IMR-90 (cell line): ENCODE measurements at regions not wholly inside any gene's neighbourhood (a gene's known extent, or its start where the extent isn't known, plus 50 kb on each side); places are given as distances from the start of the nearest gene placed in this dataset.

ENCODE experiments used
- ATAC-seq: fragments of 200-7000 bp; cut with Tn5 transposase; 2 replicates; pipeline ENCODE4 v1.9.1; 2020; ENCODE audit warnings: low read depth, mild to moderate bottlenecking, moderate library complexity
- BruUV-seq: library from RNA; stranded (reverse); fragments of 400-500 nt; replicated peaks from 2 replicates; lab custom pipeline; 2021; lab: Mats Ljungman, UMichigan
- CTCF ChIA-PET: fragments of 300-600 bp; formaldehyde crosslinking; extraction: SDS; loops from one replicate; lab custom pipeline; 2021; ENCODE audit warnings: antibody characterized with exemption; lab: Yijun Ruan, JAX
- POLR2A ChIA-PET: fragments of 300-600 bp; sonication (Branson Sonifier 250); formaldehyde crosslinking; loops from one replicate; lab custom pipeline; 2022; ENCODE audit warnings: antibody characterized with exemption; ENCODE audit not compliant: unreplicated experiment; lab: Charles Lee
- DNase-seq: peaks from one replicate; pipeline ENCODE4 v3.0.0; 2013
- H2AFZ ChIP-seq: replicated peaks from 2 replicates; pipeline ENCODE3; 2013; ENCODE audit warnings: low read length, mild to moderate bottlenecking; ENCODE audit not compliant: poor library complexity
- H2AK5ac ChIP-seq: 2 replicates; pipeline ENCODE4 v1.6.1; 2013; ENCODE audit warnings: low read depth, low read length, inconsistent platforms
- H2AK9ac ChIP-seq: replicated peaks from 2 replicates; pipeline ENCODE3; 2013; ENCODE audit warnings: mild to moderate bottlenecking, low read depth, low read length, moderate library complexity; ENCODE audit not compliant: poor library complexity
- H2BK120ac ChIP-seq: 2 replicates; pipeline ENCODE4 v1.6.1; 2013; ENCODE audit warnings: low read depth, low read length, inconsistent platforms
- H2BK15ac ChIP-seq: 3 replicates; pipeline ENCODE4 v1.6.1; 2013; ENCODE audit warnings: low read depth, low read length, inconsistent platforms
- H2BK20ac ChIP-seq: 2 replicates; pipeline ENCODE4 v1.6.1; 2013; ENCODE audit warnings: low read depth, mild to moderate bottlenecking, inconsistent platforms, low read length, moderate library complexity
- H2BK5ac ChIP-seq: 2 replicates; pipeline ENCODE4 v1.6.1; 2013; ENCODE audit warnings: mild to moderate bottlenecking, low read depth, low read length, inconsistent platforms; ENCODE audit not compliant: poor library complexity, severe bottlenecking
- H3K14ac ChIP-seq: replicated peaks from 2 replicates; pipeline ENCODE4 v1.6.1; 2013; ENCODE audit warnings: low read depth, low read length, inconsistent platforms
- H3K18ac ChIP-seq: 2 replicates; pipeline ENCODE4 v1.6.1; 2013; ENCODE audit warnings: low read depth, low read length, control low read depth
- H3K23ac ChIP-seq: 2 replicates; pipeline ENCODE4 v1.6.1; 2013; ENCODE audit warnings: low read depth, low read length, inconsistent platforms
- H3K27ac ChIP-seq: 2 replicates; pipeline ENCODE4 v1.5.1; 2013; ENCODE audit warnings: mild to moderate bottlenecking, control low read depth, low read length; ENCODE audit not compliant: insufficient read depth
- H3K27me3 ChIP-seq: 2 replicates; pipeline ENCODE4 v1.6.1; 2013; ENCODE audit warnings: low read length; ENCODE audit not compliant: control insufficient read depth, insufficient read depth
- H3K36me3 ChIP-seq: 2 replicates; pipeline ENCODE4 v1.6.1; 2013; ENCODE audit warnings: low read length, mixed read lengths; ENCODE audit not compliant: control insufficient read depth, insufficient read depth
- H3K4ac ChIP-seq: 2 replicates; pipeline ENCODE4 v1.6.1; 2013; ENCODE audit warnings: low read depth, low read length, inconsistent platforms
- H3K4me1 ChIP-seq: 2 replicates; pipeline ENCODE4 v1.6.1; 2013; ENCODE audit warnings: low read length, mixed read lengths; ENCODE audit not compliant: control insufficient read depth, insufficient read depth
- H3K4me2 ChIP-seq: 2 replicates; pipeline ENCODE4 v1.6.1; 2013; ENCODE audit warnings: low read depth, mild to moderate bottlenecking, control low read depth, low read length, moderate library complexity
- H3K4me3 ChIP-seq: 2 replicates; pipeline ENCODE4 v1.5.1; 2013; ENCODE audit warnings: low read depth, mild to moderate bottlenecking, control low read depth, low read length, moderate library complexity; ENCODE audit not compliant: insufficient read depth
- H3K56ac ChIP-seq: 2 replicates; pipeline ENCODE4 v1.6.1; 2013; ENCODE audit warnings: low read length, inconsistent platforms; ENCODE audit not compliant: insufficient read depth; ENCODE audit errors: extremely low read depth
- H3K79me1 ChIP-seq, 2 experiments: 2 replicates each; pipeline ENCODE4 v1.6.1; 2013; ENCODE audit warnings: low read length in 2 of 2, inconsistent platforms in 1 of 2, low read depth in 1 of 2
- H3K9ac ChIP-seq: 2 replicates; pipeline ENCODE4 v1.6.1; 2013; ENCODE audit warnings: low read depth, low read length, control low read depth
- H3K9me1 ChIP-seq: 2 replicates; pipeline ENCODE4 v1.6.1; 2013; ENCODE audit warnings: low read length, inconsistent platforms; ENCODE audit not compliant: insufficient read depth
- H3K9me3 ChIP-seq: 2 replicates; pipeline ENCODE4 v1.6.1; 2013; ENCODE audit warnings: low read length; ENCODE audit not compliant: control insufficient read depth, insufficient read depth
- H4K20me1 ChIP-seq: 2 replicates; pipeline ENCODE4 v1.6.1; 2013; ENCODE audit warnings: low read length, inconsistent platforms; ENCODE audit not compliant: insufficient read depth
- H4K5ac ChIP-seq: 2 replicates; pipeline ENCODE4 v1.6.1; 2013; ENCODE audit warnings: mild to moderate bottlenecking, low read depth, low read length, control low read depth
- H4K8ac ChIP-seq, 2 experiments: 2 replicates each; pipeline ENCODE4 v1.6.1; 2013; ENCODE audit warnings: low read depth in 2 of 2, low read length in 2 of 2, control low read depth in 1 of 2, inconsistent platforms in 1 of 2
- H4K91ac ChIP-seq: 2 replicates; pipeline ENCODE4 v1.6.1; 2013; ENCODE audit warnings: low read depth, low read length, inconsistent platforms; ENCODE audit not compliant: insufficient read depth
- BHLHE40 ChIP-seq: fragments of 150-350 bp; IDR thresholded peaks from 2 replicates; pipeline ENCODE4 v1.6.1; 2016; ENCODE audit warnings: mild to moderate bottlenecking, low read depth, low read length
- CEBPB ChIP-seq: IDR thresholded peaks from 2 replicates; pipeline ENCODE4 v1.6.1; 2012; ENCODE audit warnings: low read depth, low read length, improper control_type of control experiment
- CHD1 ChIP-seq: IDR thresholded peaks from 2 replicates; pipeline ENCODE4 v1.6.1; 2012; ENCODE audit warnings: low read depth, low read length, improper control_type of control experiment
- FOS ChIP-seq: fragments of 150-350 bp; IDR thresholded peaks from 2 replicates; pipeline ENCODE4 v1.6.1; 2016; ENCODE audit warnings: low read depth, low read length
- MAFK ChIP-seq: IDR thresholded peaks from 2 replicates; pipeline ENCODE4 v1.6.1; 2012; ENCODE audit warnings: low read depth, low read length, improper control_type of control experiment
- MAZ ChIP-seq: IDR thresholded peaks from 2 replicates; pipeline ENCODE4 v1.6.1; 2012; ENCODE audit warnings: low read depth, mild to moderate bottlenecking, low read length, improper control_type of control experiment, moderate library complexity, borderline replicate concordance
- MXI1 ChIP-seq: IDR thresholded peaks from 2 replicates; pipeline ENCODE4 v1.6.1; 2012; ENCODE audit warnings: low read depth, mild to moderate bottlenecking, low read length, moderate library complexity, borderline replicate concordance
- NFE2L2 ChIP-seq: fragments of 150-350 bp; IDR thresholded peaks from 2 replicates; pipeline ENCODE4 v1.6.1; 2016; ENCODE audit warnings: low read depth, mild to moderate bottlenecking, low read length
- POLR2A ChIP-seq: IDR thresholded peaks from 2 replicates; pipeline ENCODE4 v1.6.1; 2012; ENCODE audit warnings: mild to moderate bottlenecking, low read depth, low read length
- RAD21 ChIP-seq: IDR thresholded peaks from 2 replicates; pipeline ENCODE4 v1.6.1; 2012; ENCODE audit warnings: low read length, improper control_type of control experiment
- RCOR1 ChIP-seq: IDR thresholded peaks from 2 replicates; pipeline ENCODE4 v1.6.1; 2012; ENCODE audit warnings: mild to moderate bottlenecking, low read length, improper control_type of control experiment; ENCODE audit not compliant: insufficient replicate concordance
- RFX5 ChIP-seq: IDR thresholded peaks from 2 replicates; pipeline ENCODE4 v1.8.0; 2012; ENCODE audit warnings: low read depth, mild to moderate bottlenecking, low read length, moderate library complexity
- SMC3 ChIP-seq: fragments of 150-350 bp; IDR thresholded peaks from 2 replicates; pipeline ENCODE4 v1.6.1; 2016; ENCODE audit warnings: low read depth, mild to moderate bottlenecking, antibody characterized with exemption, low read length, moderate library complexity
- WGBS, 2 experiments: methylation state at CpG; one replicate each; pipeline versions ENCODE4 v1.1.5 to v1.1.7; 2013; ENCODE audit warnings: missing lambda C conversion rate in 2 of 2; ENCODE audit not compliant: insufficient read length in 1 of 2; ENCODE audit errors: extremely low coverage in 2 of 2; 5-methylcytosine and 5-hydroxymethylcytosine counted together
- dilution Hi-C: fragments of 300-500 bp; cut with HindIII; formaldehyde crosslinking; loops from one replicate; pipeline ENCODE4 v1.14.3; 2018; ENCODE audit warnings: low sequenced_read_pairs; ENCODE audit not compliant: unreplicated experiment
- in situ Hi-C: fragments of 300-500 bp; cut with MboI; formaldehyde crosslinking; loops from 3 replicates; pipeline ENCODE4 v1.14.3; 2019; ENCODE audit warnings: low sequenced_read_pairs, inconsistent platforms, mixed read lengths
- intact Hi-C: fragments of 100-400 bp; cut with micrococcal nuclease; formaldehyde crosslinking; loops from 2 replicates; pipeline ENCODE4 v1.10.0; 2022
- TF ChIP-seq, protein P1 (sequence below): fragments of 150-350 bp; IDR thresholded peaks from 2 replicates; pipeline ENCODE4 v1.6.1; 2017; ENCODE audit warnings: mild to moderate bottlenecking, antibody characterized with exemption, low read length, low read depth
- TF ChIP-seq, protein P2 (sequence below): conservative IDR thresholded peaks from 2 replicates; pipeline ENCODE4 v1.5.1; 2012; ENCODE audit warnings: mild to moderate bottlenecking, low read depth, low read length, improper control_type of control experiment
- TF ChIP-seq, protein P3 (sequence below): fragments of 150-350 bp; IDR thresholded peaks from 2 replicates; pipeline ENCODE4 v1.6.1; 2016; ENCODE audit warnings: low read depth, mild to moderate bottlenecking, low read length, moderate library complexity, borderline replicate concordance

DNA sequence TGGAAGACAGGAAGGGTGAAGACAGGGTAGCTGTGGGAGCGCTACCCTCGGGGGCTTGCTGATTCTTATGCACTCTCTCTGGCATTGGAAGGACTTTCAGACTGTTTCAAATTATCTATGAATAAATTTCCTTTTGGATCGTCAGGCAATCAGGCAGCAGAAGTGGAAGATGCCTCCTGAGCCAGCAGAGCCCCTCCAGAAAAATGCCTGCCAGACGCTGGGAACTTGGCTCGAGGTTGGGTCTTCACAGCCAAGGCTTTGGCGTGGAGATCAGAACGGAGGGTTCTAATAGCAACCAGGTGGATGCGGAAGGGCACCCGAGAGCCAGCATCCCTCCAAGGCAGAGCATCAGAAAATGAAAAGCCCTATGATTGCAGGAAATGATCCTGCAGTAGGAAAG lies 119.2 kb upstream of the RFLNA start:
- Histone ChIP-seq H3K4me2 (no peak overlapping the region), H3K79me1 (no peaks in the 10 kb centered on the region), H3K27me3 (peaks cover 29% of the 10 kb centered on the region), H3K4me1 (no peaks in the 10 kb centered on the region), H3K23ac (no peak overlapping the region), H3K9ac (no peak overlapping the region), H3K27ac (no peak overlapping the region), H3K36me3 (no peaks in the 10 kb centered on the region), H3K56ac (no peak overlapping the region), H2BK20ac (no peak overlapping the region), H4K91ac (no peak overlapping the region), H4K5ac (no peak overlapping the region), H2AK9ac (no peak overlapping the region), H2BK15ac (no peak overlapping the region), H2AFZ (no peak overlapping the region), H2BK120ac (no peak overlapping the region), H3K14ac (no peak overlapping the region), H3K18ac (no peak overlapping the region), H2AK5ac (no peak overlapping the region), H4K20me1 (no peaks in the 10 kb centered on the region), H3K4ac (no peak overlapping the region), H3K9me1 (0 out of 2 replicates have a peak, but pooled peaks cover 2% of the 10 kb centered on the region), H2BK5ac (no peak overlapping the region), H3K4me3 (no peak overlapping the region), H3K9me3 (no peaks in the 10 kb centered on the region), H4K8ac (no peak overlapping the region)
- DNase-seq (no peak), ATAC-seq (no peak)
- CTCF ChIA-PET, result no interaction called here
- dilution Hi-C loops, result no loop called here
- TF ChIP-seq CEBPB (no peak), MAFK (no peak), MXI1 (no peak), RFX5 (no peak), BHLHE40 (no peak), POLR2A (no peak), MAZ (no peak), CHD1 (no peak), RCOR1 (no peak), NFE2L2 (no peak), FOS (no peak), SMC3 (no peak), RAD21 (no peak)
- TF ChIP-seq, protein P1, sequence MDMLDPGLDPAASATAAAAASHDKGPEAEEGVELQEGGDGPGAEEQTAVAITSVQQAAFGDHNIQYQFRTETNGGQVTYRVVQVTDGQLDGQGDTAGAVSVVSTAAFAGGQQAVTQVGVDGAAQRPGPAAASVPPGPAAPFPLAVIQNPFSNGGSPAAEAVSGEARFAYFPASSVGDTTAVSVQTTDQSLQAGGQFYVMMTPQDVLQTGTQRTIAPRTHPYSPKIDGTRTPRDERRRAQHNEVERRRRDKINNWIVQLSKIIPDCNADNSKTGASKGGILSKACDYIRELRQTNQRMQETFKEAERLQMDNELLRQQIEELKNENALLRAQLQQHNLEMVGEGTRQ, result no peak
- TF ChIP-seq, protein P2, sequence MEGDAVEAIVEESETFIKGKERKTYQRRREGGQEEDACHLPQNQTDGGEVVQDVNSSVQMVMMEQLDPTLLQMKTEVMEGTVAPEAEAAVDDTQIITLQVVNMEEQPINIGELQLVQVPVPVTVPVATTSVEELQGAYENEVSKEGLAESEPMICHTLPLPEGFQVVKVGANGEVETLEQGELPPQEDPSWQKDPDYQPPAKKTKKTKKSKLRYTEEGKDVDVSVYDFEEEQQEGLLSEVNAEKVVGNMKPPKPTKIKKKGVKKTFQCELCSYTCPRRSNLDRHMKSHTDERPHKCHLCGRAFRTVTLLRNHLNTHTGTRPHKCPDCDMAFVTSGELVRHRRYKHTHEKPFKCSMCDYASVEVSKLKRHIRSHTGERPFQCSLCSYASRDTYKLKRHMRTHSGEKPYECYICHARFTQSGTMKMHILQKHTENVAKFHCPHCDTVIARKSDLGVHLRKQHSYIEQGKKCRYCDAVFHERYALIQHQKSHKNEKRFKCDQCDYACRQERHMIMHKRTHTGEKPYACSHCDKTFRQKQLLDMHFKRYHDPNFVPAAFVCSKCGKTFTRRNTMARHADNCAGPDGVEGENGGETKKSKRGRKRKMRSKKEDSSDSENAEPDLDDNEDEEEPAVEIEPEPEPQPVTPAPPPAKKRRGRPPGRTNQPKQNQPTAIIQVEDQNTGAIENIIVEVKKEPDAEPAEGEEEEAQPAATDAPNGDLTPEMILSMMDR, result no peak
- TF ChIP-seq, protein P3, sequence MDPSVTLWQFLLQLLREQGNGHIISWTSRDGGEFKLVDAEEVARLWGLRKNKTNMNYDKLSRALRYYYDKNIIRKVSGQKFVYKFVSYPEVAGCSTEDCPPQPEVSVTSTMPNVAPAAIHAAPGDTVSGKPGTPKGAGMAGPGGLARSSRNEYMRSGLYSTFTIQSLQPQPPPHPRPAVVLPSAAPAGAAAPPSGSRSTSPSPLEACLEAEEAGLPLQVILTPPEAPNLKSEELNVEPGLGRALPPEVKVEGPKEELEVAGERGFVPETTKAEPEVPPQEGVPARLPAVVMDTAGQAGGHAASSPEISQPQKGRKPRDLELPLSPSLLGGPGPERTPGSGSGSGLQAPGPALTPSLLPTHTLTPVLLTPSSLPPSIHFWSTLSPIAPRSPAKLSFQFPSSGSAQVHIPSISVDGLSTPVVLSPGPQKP, result no peak
- POLR2A ChIA-PET, result no interaction called here
- in situ Hi-C loops, result no loop called here
- 25% methylated on average over 3 of the region's 9 CpGs; no CpG with 5 or more reads in 1 of the 2 experiments for WGBS, 2 experiments
- intact Hi-C loops, result no loop called here
- no TSS peak for BruUV-seq
